Left ventricle myocardium superior (tissue), 1 donor: ENCODE measurements at regions not wholly inside any gene's neighbourhood (a gene's known extent, or its start where the extent isn't known, plus 50 kb on each side); places are given as distances from the start of the nearest gene placed in this dataset.

Source experiments
- ATAC-seq: fragments of 200-7000 bp; cut with Tn5 transposase; one replicate; pipeline ENCODE4 v1.9.1; 2020; ENCODE audit warnings: mild to moderate bottlenecking, moderate library complexity
- DNase-seq: peaks from one replicate; pipeline ENCODE4 v3.0.0-alpha.2; 2020
- intact Hi-C: fragments of 100-400 bp; cut with micrococcal nuclease; formaldehyde crosslinking; loops from one replicate; pipeline ENCODE4 v1.11.0; 2022
- donor health status: DM: no; HTN: yes; CAD: no; lungs with severe emphysema.

GRCh38 chr7:25863005-25863728 is 288.8 kb upstream of the NFE2L3 start:
- intact Hi-C loops = no loop called here
- ATAC-seq (no peak), DNase-seq (no peak)

- intact Hi-C loops = no loop called here
- DNase-seq = no peak
- no peak for ATAC-seq
Observed at GRCh38 chr7:25863729-25864110, 288.3 kb upstream of the NFE2L3 start.

- intact Hi-C loops = no loop called here
- ATAC-seq (no peak), DNase-seq (no peak)
Observed at GRCh38 chr7:25864511-25864910, 287.5 kb upstream of the NFE2L3 start.

- ATAC-seq (no peak), DNase-seq (no peak)
- intact Hi-C loops = no loop called here
Observed at GRCh38 chr7:25864943-25865751, 286.9 kb upstream of the NFE2L3 start.

GRCh38 chr7:25868509-25868908 is 283.5 kb upstream of the NFE2L3 start:
- no peak for ATAC-seq
- intact Hi-C loops = no loop called here
- DNase-seq = no peak

- no peak for ATAC-seq
- DNase-seq = no peak
- intact Hi-C loops = no loop called here
Observed at GRCh38 chr7:25870574-25870973, 281.4 kb upstream of the NFE2L3 start.

GRCh38 chr7:25876092-25876491 is 275.9 kb upstream of the NFE2L3 start:
- intact Hi-C loops = no loop called here
- ATAC-seq (no peak), DNase-seq (no peak)

- DNase-seq (no peak), ATAC-seq (no peak)
- intact Hi-C loops = no loop called here
Observed at GRCh38 chr7:25877802-25878789, 273.9 kb upstream of the NFE2L3 start.

GRCh38 chr7:25879799-25880198 is 272.2 kb upstream of the NFE2L3 start:
- no peak for ATAC-seq
- intact Hi-C loops = no loop called here
- DNase-seq = no peak

GRCh38 chr7:25881317-25882037 is 270.5 kb upstream of the NFE2L3 start:
- no peak for ATAC-seq
- intact Hi-C loops = loop anchor here (2.0 kb wide), 1 partner anchor 41 kb away; no protein-coding TSS in a partner anchor

GRCh38 chr7:25882151-25882773 is 269.7 kb upstream of the NFE2L3 start:
- intact Hi-C loops = loop anchor here (2.0 kb wide), 1 partner anchor 41 kb away; no protein-coding TSS in a partner anchor
- DNase-seq (no peak), ATAC-seq (no peak)

More at GRCh38 chr7:25881317-25882037, 270.5 kb upstream of the NFE2L3 start:
- no peak for DNase-seq

- intact Hi-C loops = no loop called here
- no peak for DNase-seq
Observed at GRCh38 chr7:25884265-25884828, 267.7 kb upstream of the NFE2L3 start.

GRCh38 chr7:25885057-25885576 is 266.9 kb upstream of the NFE2L3 start:
- no peak for ATAC-seq
- intact Hi-C loops = no loop called here
- no peak for DNase-seq

More at GRCh38 chr7:25884265-25884828, 267.7 kb upstream of the NFE2L3 start:
- ATAC-seq = no peak

- DNase-seq = no peak
- intact Hi-C loops = no loop called here
- peak; percentile 78 for ATAC-seq
Observed at GRCh38 chr7:25886387-25887240, 265.4 kb upstream of the NFE2L3 start.

GRCh38 chr7:25887266-25887665 is 264.7 kb upstream of the NFE2L3 start:
- intact Hi-C loops = no loop called here
- no peak for ATAC-seq
- no peak for DNase-seq

- ATAC-seq = no peak
- no peak for DNase-seq
Observed at GRCh38 chr7:25887795-25888559, 264.0 kb upstream of the NFE2L3 start.

More at GRCh38 chr7:25887795-25888559, 264.0 kb upstream of the NFE2L3 start:
- intact Hi-C loops = no loop called here
